GM21515 (cell line): ENCODE measurements at regions not wholly inside any gene's neighbourhood (a gene's known extent, or its start where the extent isn't known, plus 50 kb on each side); places are given as distances from the start of the nearest gene placed in this dataset.
"Not testable (repeated sequence)": the region's sequence is repeated elsewhere in the genome, so short reads cannot be mapped to it uniquely, and the experiment has no call there.

Source experiments
- ATAC-seq: cut with Tn5 transposase; IDR thresholded peaks from one replicate; pipeline ENCODE4 v1.9.1; 2021; ENCODE audit not compliant: unreplicated experiment

DNA sequence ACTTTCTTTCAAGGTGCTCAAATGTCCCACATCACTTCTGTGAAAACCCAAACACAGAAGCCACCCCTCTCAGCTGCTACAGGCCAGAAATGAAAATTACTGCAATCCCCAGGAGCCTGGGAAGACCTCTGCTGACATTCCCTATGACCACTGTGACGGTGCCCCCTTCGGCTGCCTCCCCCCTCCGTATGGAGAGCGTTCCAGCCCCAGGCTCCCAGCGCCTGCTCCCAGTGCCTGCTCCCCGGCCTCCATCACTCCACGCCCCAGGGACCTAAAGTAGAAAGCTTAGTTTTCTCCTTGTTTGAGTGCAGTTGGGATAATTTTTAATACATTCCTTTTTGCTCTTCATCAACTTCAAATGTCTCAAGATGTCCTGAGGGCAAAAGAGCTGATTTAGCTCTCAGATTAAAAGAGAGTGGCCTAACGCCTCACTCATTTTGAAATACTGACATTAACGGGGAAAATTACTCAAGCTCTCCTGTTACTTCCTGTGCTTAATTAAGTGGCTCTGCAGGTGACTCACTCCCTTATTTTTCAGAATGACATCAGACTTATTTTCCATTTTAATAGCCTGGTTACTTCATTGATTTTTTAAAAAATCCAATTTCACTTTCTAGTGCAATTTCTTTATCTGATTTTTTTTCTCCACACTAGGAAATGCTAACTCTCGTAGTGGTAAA is 112.8 kb upstream of the PLGLB2 start:
- not testable (repeated sequence) for ATAC-seq

DNA sequence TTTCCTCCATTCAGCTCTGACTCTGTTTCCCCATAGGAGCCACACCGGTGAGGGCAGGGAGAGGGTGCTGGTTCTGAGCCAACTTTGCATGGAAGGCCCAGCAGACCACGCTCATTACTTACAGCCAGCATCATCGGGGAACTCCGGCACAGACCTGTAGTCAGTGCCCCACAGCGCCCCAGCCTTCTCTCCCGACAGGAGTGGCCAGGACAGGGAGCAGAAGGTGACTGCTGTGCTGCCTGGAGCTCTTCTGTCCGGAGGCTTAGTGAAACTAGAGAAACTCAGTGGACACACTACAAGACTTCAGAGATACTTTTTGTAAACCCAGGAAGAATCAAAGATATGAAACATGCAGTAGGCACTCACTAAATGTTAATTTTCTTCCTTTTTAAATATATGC is 111.6 kb upstream of the PLGLB2 start:
- ATAC-seq, result not testable (repeated sequence)

DNA sequence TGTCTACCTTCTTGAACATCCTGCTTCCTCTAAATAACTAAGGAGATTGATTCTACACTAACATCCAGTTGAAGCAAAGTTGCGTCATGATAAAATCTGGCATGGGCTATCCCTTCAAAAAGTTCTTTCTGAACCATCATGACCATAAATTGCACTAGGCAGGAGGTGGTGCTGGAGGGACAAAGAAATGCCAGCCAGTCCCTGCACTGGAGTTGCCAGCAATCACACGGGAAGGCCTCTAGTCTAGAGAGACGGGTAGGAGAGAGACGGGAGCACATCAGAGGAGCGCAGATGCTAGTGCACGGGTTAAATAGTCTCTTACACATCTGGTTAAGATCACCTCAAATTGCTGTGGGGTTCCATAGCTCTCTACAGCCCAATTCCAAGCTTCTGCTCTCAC is 111.2 kb upstream of the PLGLB2 start:
- not testable (repeated sequence) for ATAC-seq

DNA sequence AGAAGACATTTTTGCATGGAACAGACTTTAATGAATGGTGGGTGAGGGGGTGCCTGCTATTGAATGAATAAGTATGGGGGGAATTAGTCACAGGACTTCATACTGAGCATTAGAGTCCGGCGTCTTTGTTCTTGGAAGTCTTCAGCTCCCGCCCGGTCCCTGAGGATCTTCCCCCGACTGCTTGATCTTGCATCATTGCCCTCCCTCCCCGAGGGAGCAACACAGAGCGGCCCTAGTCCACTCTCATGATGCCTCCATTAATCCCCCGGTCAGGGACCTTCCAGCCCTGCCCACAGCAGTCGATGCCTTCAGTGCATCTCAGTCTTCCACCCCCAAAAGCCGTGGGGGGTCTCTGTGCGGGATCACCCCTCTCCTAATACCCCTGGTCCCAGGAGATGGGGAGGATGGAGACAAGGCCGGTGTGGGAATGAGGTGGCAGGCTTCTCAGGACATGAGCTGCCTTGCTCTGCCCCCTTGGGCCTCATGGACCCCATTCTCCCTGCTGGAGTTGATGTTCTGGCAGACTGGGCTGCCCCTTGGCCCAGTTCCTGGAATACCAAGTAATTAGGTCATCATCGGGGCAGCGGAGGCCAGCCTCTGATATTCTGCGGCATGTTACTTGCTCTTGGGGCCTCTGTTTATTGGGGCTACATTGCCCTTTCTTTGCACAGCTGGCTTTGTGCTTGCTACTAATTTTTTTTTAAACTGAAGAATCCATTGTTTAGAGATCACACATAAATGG is 110.5 kb upstream of the PLGLB2 start:
- ATAC-seq, result not testable (repeated sequence)

DNA sequence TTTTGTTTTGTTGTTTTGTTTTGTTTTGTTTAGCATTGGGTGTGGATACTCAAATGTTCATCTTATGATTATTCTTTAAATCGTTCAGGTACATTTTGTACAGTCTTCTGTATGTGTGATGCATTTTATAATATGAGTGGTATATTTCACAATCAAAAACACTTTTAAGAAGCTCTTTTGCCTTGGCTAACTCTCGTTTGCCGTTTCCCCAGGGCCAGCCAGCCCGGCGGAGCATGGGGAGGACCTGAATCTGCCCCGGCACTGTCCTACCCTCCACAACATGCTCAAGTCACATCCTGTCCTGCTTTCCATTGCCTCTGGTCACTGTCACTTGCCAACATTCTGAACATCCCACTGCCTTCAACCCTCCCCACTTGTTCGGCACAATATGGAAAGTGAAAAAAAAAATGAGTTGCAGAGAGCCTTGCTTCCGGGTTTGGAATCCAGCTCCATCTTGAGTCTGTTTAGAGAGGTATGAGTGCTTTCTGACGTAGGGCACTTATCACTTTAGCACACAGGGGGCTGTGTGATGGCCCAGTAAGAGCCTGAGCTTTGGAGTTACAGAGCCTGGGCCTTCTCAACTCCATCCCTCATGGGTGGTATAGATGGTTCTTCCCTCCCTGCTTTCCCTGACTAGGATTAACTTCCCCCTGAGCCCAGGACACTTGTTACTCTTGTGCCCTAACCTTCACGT is 109.6 kb upstream of the PLGLB2 start:
- ATAC-seq, result not testable (repeated sequence)

DNA sequence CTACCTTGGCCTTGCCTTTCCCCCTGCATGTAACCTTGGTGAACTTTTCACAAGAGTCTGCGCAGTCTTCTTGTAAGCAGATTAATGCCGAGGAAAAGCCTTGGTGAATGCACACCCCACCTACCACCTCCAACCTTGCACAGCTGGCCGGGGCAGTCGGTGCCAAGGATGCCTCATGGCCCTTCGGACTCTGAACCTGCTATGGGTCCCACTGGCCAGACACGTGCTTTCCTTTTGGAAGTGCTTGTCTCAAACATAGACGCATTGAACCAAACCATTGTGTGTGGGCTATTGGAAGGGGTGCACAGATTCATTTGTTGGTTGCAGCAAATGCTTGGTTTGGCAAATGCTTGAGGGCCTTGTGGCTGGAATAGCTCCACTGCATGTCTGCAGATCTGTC is 109.0 kb upstream of the PLGLB2 start:
- not testable (repeated sequence) for ATAC-seq

DNA sequence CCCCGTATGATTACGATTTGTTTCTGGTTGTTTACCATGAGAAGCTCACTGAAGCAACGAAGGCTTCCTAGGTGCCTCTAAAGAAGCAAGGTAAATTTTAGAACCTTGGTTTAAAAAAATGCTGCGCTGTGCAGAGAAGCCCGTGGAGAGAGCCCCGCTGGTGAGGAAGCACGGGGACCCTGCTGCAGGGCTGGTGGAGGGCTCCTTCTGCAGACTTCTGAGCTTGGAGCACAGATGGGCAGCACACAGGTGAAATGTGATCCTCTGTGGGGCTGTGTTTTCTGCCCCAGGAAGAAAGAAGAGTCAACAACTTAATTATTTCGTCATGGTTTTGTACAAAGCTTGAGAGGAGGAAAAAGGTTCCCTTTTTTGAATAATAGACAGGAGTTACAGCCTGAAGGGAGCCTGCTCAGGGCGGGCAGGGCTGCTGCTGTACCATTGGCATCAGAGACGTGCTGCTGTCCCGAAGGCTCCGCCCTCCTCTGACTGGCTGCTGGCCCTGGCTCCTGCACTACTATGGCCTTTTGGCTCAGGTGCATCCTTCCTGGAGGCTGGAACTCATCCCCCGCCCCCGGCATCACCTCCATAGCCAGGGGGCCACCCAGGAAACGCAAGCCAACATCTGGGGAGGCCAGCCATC is 108.0 kb upstream of the PLGLB2 start:
- ATAC-seq, result not testable (repeated sequence)

DNA sequence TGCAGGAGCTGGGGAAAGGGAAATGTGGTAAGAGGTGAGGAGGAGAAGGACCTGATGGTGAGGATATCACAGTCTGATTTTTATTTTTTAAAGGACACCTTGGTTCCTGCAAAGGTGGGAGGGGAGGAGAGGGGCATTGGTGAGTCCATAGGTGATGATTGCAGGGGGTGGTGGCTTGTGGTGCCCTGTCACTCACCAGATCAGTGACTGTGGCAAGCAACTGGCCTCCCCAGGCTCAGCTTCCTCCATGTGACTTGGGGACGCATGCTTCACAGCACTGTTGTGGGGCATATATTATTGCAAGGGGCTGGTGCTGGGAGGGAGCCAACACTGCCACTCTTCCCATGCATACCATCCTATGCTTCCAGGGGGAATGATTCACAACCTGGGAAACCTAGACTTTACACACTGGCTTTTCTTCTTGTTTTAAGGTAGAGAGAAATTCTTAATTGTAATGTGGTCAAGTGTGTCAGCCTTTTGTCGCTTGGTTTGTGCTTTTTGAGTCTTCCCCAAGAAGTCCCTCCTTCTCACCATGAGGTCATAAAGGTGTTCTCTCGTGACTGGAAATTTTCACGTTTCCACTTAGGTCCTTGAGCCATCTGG is 106.8 kb upstream of the PLGLB2 start:
- not testable (repeated sequence) for ATAC-seq

DNA sequence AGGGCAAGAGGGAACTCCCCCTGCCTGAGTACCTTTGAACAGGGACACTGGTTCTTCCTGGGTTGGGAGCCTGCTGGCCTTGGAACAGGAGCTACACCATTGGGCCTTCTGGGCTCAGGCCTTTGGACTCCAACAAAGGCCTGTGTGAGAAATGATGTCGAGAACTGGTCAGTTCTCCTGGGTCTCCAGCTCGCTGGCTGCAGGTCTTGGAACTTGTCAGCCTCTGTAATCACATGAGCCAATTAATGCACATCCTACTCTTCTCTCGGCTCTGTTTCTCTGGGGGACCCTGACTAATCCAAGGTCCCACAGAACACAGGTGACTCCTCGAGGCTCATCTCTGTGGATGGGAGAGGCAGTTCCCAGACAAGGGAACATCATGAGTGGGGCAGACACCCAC is 104.7 kb upstream of the PLGLB2 start:
- not testable (repeated sequence) for ATAC-seq

DNA sequence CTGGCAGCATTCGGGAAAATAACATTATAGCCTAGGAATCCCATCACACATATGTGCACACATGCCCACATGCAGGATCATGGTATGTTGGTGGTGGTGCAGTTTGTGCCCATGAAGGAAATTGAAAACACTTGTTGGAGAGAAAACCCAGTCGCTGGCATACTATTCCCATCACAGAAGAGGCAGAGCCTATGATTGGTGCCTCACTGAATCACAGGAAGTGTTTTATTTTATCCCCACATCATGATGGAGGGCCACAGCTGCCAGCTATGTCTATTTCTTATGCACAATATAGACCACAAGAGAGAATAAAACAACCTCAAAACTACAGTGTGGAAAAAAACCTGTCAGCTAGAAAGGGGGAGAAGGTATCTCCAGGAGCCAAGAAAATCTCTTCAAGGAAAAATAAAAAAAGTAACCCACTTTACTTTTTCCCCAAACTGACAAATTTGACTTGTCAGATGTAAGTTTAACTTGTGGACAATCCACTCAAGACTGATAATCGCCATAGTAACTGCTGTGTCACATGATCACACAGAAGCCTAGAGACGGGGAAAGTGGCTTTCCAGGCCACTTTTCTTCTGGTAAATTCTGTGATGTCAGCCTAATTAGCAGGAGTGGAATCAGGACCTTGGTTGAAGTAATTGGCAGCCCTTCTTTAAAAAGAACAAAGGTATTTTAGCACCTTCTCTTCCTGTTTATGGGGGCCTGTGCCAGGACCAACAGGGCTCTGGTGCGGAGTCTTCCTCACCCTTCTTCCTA is 100.0 kb upstream of the PLGLB2 start:
- ATAC-seq, result not testable (repeated sequence)

DNA sequence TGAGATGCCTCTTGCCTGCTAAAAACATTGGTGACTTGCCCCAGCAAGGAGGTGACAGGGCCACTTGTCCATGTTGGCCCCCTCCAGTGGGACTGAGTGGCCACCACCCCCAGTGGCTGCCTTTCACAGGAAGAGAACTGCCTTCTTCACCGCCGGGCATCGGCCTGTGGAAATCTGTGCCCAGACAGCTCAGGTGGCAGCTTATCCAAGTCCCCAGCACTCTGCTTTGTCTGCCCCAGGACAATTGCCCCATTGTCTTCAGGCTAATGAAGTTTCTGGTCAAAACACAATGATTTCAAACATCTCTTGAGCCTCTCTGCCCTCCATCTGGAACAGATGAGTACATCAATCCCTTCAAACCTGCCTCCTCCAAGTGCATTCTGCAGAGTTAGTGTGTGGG is 99.1 kb upstream of the PLGLB2 start:
- not testable (repeated sequence) for ATAC-seq

DNA sequence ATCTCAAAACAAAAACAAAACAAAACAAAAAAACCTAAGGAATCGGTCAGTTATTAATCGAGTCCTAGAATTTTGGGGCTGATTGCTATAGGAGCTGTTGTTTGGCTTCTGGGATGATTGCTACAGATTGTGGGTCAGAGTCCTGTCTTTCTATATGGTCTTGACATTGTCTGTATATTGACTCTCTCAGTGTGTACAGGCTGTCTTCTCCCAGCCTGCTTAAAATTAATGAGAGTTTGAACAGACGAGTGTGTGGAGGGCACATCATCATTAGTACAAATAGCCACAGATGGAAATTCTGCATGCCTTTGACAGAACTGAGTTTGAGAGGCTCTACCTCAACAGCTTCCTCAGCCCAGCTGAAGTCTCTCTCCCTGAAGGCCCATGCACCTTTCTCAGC is 98.0 kb upstream of the PLGLB2 start:
- ATAC-seq, result not testable (repeated sequence)

DNA sequence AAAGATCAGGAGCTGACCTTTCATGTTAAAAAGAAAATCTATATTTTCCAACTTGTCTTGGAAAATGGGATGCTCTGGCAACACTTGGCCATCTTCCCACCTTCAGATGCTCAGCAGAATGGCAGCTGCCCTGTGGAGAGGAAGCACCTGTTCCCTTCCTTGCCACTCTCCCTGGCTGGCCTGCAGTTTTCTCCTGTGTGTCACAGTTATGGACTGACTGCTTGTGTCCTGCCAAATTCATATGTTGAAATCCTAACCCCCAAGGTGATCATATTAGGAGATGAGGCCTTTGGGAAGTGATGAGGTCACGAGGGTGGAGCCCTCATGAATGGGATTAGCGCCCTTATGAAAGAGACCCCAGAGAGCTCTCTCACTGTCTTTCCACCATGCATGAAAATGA is 97.0 kb upstream of the PLGLB2 start:
- ATAC-seq, result not testable (repeated sequence)

DNA sequence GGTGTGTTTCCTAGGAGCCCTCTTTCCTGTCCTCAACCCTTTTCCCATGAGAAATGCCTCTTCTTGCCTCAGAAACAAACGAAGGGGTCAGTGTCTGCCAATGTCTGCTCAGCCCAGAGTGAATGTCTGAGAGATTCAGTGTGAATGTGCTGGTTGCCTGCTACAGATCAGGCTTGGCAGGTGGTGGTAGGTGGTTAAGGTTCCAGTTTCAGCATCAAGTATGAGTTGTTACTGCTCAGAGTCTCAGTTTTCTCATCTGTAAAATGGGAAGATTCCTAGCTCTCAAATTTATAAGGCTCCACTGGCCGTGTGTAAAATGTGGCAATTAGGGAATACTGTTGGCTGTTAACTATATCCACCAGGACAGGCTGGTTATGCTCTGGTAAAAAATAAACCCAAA is 96.3 kb upstream of the PLGLB2 start:
- not testable (repeated sequence) for ATAC-seq

DNA sequence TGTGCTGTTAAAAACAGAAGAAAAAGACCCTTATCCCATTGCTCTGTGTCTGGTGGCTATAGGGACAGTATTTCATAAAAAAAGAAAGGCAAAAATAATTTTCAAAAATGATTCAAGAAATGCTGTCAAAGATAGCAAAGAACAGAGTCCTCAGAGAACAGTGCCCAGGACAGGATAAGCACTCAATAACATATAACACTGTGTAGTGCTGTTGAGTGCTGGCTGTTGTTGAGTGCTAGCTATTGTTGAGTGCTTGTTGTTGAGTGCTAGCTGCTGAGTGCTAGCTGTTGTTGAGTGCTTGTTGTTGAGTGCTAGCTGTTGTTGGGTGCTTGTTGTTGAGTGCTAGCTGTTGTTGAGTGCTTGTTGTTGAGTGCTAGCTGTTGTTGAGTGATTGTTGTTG is 94.5 kb upstream of the PLGLB2 start:
- ATAC-seq, result not testable (repeated sequence)

DNA sequence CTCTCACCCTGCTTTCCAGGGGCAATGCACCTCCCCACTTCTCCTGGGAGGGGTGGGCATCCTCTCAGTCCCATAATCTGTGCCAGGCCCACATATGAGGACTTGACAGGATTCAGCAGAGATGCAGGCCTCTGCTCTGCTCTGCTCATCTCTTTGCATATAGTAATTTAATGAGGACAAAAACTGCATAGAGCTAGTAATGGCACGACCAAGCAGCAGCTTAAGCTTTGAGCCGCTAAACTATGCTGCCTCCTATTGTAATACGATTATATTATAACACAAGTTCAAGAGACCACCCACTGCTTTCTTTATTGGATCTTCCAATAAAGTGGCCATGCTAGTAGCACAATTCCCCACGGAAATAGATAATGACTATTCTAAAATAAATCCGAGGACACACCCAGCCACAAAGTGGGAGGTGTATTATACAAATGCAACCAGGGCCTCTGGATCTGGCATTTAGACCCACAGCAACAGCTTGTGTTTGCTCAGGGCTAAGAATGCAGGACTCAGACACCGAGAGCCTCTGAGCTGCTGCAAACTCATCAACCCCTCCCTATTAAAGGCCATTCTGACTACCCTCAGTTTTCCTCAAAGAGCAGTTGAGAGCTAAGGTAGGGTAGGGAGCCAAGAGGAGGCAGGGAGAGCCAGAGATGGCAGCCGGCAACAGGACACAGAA is 93.6 kb upstream of the PLGLB2 start:
- ATAC-seq, result not testable (repeated sequence)

DNA sequence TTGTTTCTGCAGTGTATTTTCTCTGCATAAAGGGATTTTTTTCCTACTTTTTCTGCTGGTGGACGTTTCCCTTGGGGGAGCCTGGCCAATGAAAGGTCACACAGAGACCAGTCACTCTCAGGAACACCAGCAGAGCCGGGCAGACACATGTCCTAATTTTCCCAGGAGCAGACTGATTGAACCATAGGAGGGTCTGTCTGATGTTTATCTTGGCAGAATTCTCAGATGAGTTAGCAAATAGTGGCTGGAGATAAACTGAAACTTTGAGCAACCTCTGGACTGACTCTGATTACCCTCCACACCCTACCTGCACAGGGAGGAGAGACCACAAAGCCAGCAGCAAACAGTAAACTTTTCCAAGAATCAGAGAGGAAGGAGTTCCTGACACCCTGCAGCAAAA is 90.0 kb upstream of the PLGLB2 start:
- not testable (repeated sequence) for ATAC-seq

DNA sequence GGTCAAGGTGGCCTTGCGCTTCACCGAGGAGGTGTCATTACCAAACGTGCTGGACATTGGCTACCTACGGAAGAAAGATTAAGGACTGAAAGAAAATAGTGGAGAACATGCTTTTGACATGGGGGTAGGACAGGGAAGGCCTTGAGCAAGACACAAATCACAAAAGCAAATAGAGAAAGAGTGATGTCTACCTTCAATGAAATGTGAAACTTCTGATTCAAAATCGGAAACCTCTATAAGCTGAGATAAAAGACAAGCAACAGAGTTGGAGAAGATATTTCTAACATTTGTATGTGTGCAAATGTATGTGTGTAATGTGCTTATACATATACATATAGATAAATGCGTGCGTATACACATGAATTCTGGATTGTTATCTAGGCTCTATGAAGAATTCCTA is 89.5 kb upstream of the PLGLB2 start:
- ATAC-seq, result not testable (repeated sequence)

DNA sequence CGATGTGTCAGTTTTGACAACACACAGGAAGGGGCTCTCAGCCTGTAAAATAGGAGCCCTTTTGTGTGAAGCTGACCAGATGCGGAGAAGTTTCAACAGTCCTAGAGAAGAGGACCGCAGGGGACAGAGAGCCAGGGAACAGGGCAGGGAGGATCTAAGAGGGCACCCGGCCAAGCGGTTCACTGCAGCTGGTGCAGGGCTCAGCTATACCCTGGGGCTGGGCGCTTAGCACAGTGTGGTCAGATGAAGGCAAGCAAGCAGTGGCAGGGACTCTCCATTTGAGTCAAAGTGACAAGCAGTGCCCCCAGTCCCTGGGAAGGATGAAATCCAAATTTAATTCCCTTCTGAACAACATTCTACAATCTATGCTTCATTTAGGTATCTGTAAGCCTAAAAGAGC is 88.9 kb upstream of the PLGLB2 start:
- not testable (repeated sequence) for ATAC-seq

DNA sequence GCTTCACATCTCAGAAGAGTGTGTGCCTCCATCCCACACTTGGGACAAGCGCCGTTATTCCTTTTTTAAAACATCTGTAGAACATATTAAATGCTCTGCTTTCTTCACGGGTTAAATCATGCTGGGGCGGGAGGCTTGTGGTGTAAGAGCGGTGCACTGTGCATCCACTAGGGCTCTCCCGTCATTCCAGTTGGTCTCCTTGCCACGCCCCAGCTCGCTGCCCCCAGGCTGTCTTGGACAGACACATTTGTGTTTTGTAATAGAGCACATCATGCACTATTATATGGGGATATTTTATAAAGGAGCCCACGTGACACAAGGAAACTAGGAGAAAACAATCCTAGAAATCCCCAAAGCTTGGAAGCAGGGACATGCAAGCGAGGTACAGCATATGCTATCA is 87.7 kb upstream of the PLGLB2 start:
- ATAC-seq, result not testable (repeated sequence)
